AG04450 (cell line): ENCODE measurements at regions not wholly inside any gene's neighbourhood (a gene's known extent, or its start where the extent isn't known, plus 50 kb on each side); places are given as distances from the start of the nearest gene placed in this dataset.

ENCODE experiments used
- CTCF ChIA-PET: fragments of 300-600, 350-600 bp; formaldehyde crosslinking; extraction: SDS; loops from one replicate; lab custom pipeline; 2022; ENCODE audit warnings: antibody characterized with exemption, inconsistent platforms; lab: Charles Lee
- POLR2A ChIA-PET: fragments of 350-600 bp; formaldehyde crosslinking; extraction: SDS; loops from one replicate; lab custom pipeline; 2021; ENCODE audit warnings: antibody characterized with exemption, inconsistent platforms; lab: Yijun Ruan, JAX
- DNase-seq: peaks from one replicate; pipeline ENCODE4 v3.0.0-alpha.2; 2011; ENCODE audit warnings: low read depth, low spot score
- H3K27ac ChIP-seq: one replicate; pipeline ENCODE4 v1.5.1; 2012; ENCODE audit warnings: low read depth, low read length, control low read depth
- H3K27me3 ChIP-seq: one replicate; pipeline ENCODE4 v1.6.0; 2012; ENCODE audit warnings: low read length; ENCODE audit not compliant: control insufficient read depth, insufficient read depth
- H3K4me3 ChIP-seq: 2 replicates; pipeline ENCODE4 v1.5.1; 2011; ENCODE audit warnings: mild to moderate bottlenecking, low read depth, low read length, control low read depth
- H3K9me3 ChIP-seq: 2 replicates; pipeline ENCODE4 v1.5.1; 2012; ENCODE audit warnings: low read length; ENCODE audit not compliant: control insufficient read depth, insufficient read depth
- CTCF ChIP-seq: IDR thresholded peaks from 2 replicates; pipeline ENCODE4 v1.5.1; 2011; ENCODE audit warnings: low read depth, low read length, control low read depth, inconsistent platforms

DNA sequence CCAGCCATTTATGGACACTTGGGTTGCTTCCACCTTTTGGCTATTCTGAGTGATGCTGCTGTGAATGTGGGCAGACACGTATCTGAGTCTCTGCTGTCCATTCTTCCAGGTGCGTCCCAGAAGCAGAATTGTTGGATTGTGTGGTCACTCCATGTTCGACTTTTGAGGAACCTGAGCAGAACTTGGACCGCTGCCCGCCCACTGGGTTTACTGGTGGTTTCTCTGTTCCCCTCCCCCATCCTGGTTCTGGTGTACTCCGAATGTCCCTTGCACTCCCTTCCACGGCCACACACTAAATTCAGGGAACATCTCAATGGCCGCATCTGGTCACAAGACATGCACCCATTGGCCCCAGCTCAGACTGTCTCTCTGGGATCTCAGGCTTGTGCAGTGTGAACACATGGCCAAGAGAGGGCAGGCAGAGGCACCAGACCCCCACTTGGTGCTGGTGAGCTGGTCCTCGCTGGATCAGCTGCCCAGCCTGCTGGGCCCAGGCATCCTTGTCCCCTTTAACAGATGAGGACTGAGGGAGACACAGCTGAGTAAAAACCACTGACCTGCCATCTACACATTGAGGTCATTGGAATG is 565.1 kb downstream of the NPHP4 start:
- H3K9me3 ChIP-seq: peaks cover 65% of the 10 kb centered on the region
- CTCF ChIA-PET: no interaction called here
- POLR2A ChIA-PET: no interaction called here
- H3K27ac ChIP-seq: no peak overlapping the region
- no peak overlapping the region for H3K4me3 ChIP-seq
- no peaks in the 10 kb centered on the region for H3K27me3 ChIP-seq
- no peak for DNase-seq
- no peak for TF ChIP-seq CTCF

DNA sequence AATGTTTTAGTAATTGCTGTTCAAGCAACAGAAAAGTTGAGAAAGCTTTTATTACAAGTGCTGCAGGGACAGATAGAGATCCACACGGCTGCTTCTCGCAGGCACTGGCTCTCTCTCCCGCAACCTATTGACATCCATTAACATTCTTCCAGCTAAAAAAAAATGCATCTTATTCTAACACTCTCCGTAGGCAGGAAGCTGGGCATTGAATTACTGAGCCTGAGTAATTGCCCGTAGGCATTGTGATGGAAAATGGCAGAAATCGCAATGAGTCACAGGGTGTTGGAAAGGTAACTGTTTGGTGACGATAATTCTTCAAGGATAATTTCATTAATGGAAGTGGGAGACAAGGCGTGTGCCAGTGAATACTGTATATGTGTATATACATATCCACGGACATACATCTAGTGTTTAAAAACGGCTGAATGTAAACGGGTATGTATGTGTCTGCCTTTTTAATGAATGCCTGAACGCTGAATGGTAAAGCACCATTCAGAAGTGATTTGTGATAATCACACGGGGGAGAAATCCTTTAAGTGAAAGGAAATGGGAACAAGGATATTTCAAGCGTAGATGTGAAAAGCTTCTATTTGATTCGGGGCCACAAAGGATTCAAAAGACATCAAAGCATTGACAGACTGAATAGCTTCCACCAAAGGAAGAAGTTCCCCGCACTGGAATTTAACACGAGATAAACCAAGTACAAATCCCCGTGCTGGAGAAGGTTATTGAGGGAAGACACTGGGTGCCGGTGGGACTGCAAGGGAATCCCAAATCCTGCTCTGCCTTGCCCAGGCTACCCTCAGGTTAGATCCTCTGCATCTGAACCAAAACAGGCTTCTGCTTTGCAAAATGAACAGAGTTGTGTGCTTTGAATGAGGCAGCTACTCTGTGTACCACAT is 567.2 kb downstream of the NPHP4 start:
- no peaks in the 10 kb centered on the region for H3K27me3 ChIP-seq
- H3K27ac ChIP-seq: no peak overlapping the region
- CTCF ChIA-PET: no interaction called here
- peaks cover 61% of the 10 kb centered on the region for H3K9me3 ChIP-seq
- TF ChIP-seq CTCF: no peak
- no peak for DNase-seq
- POLR2A ChIA-PET: no interaction called here
- H3K4me3 ChIP-seq: no peak overlapping the region

GRCh38 chr1:5423109-5423508 is 569.1 kb downstream of the NPHP4 start:
- no peak for TF ChIP-seq CTCF
- no peak for DNase-seq
- ChIA-PET CTCF (no interaction called here), POLR2A (no interaction called here)
- Histone ChIP-seq H3K27ac (no peak overlapping the region), H3K9me3 (peaks cover 66% of the 10 kb centered on the region), H3K4me3 (no peak overlapping the region), H3K27me3 (no peaks in the 10 kb centered on the region)

GRCh38 chr1:5419501-5419900 is 572.7 kb downstream of the NPHP4 start:
- Histone ChIP-seq H3K9me3 (peaks cover 81% of the 10 kb centered on the region), H3K27me3 (no peaks in the 10 kb centered on the region), H3K27ac (no peak overlapping the region), H3K4me3 (no peak overlapping the region)
- TF ChIP-seq CTCF: no peak
- ChIA-PET POLR2A (no interaction called here), CTCF (no interaction called here)
- DNase-seq: no peak

DNA sequence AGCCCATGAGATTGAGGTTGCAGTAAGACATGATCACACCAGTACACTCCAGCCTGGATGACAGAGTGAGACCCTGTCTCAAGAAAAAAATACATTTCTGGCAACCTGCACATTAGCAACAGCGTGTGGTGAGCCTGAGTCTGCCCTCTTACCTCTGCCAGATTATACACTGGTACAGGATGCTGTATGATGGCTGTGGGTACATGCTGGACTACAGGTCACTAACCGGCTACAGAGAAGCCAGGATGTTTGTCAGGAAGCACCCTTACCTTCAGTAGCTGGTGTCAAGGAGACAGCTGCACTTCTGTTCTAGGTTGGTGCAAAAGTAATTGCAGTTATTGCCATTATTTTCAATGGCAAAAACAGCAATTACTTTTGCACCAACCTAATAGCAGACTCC is 575.7 kb downstream of the NPHP4 start:
- no peak for TF ChIP-seq CTCF
- no peak for DNase-seq
- Histone ChIP-seq H3K4me3 (no peak overlapping the region), H3K27me3 (no peaks in the 10 kb centered on the region), H3K9me3 (peaks cover 87% of the 10 kb centered on the region), H3K27ac (no peak overlapping the region)
- ChIA-PET CTCF (no interaction called here), POLR2A (no interaction called here)
